Mammary epithelial cell (primary cell): ENCODE measurements at regions not wholly inside any gene's neighbourhood (a gene's known extent, or its start where the extent isn't known, plus 50 kb on each side); places are given as distances from the start of the nearest gene placed in this dataset.
A peak's percentile ranks its signal among the peaks of the same experiment; 100 is the strongest.

ENCODE experiments used
- CTCF ChIP-seq, 2 donors: IDR thresholded peaks in 1 of 2; conservative IDR thresholded peaks in 1 of 2; 2 replicates each; pipeline ENCODE4 v1.5.1; 2011 to 2012; ENCODE audit warnings: inconsistent platforms in 2 of 2, low read length in 2 of 2, mild to moderate bottlenecking in 2 of 2, control low read depth in 1 of 2, low read depth in 1 of 2; ENCODE audit not compliant: insufficient read depth in 1 of 2; ENCODE audit errors: extremely low read depth in 1 of 2
- EZH2 ChIP-seq: IDR thresholded peaks from 2 replicates; pipeline ENCODE4 v1.6.1; 2012; ENCODE audit warnings: low read length, inconsistent platforms, borderline replicate concordance

- TF ChIP-seq CTCF (conservative IDR thresholded peaks at IDR 0.05 in 1 of 2, IDR thresholded peaks at IDR 0.05 in 1 of 2; ENCODE audit: extremely low read depth in 1 of 2, insufficient read depth in 1 of 2, low read depth in 1 of 2, low read length in 2 of 2) (peak; percentile 27 to 30), EZH2 (no peak)
These were observed 301.2 kb upstream of the CDIN1 start for GRCh38 chr15:36278219-36278618.
